IPS DF 19.7 (cell line): ENCODE measurements at regions not wholly inside any gene's neighbourhood (a gene's known extent, or its start where the extent isn't known, plus 50 kb on each side); places are given as distances from the start of the nearest gene placed in this dataset.

ENCODE experiments used
- DNase-seq: peaks from one replicate; pipeline ENCODE4 v3.0.0-alpha.2; 2013; ENCODE audit warnings: low read depth, low spot score

GRCh38 chr9:28810388-28811075, 1237.3 kb upstream of the C9orf72 start:
- DNase-seq = no peak

- DNase-seq = peak; percentile 63
Observed at GRCh38 chr9:28820741-28821140, 1247.5 kb upstream of the C9orf72 start.

- DNase-seq = peak; percentile 35
Observed at GRCh38 chr9:28821240-28821639, 1248.0 kb upstream of the C9orf72 start.

- DNase-seq = no peak
Observed at GRCh38 chr9:28824432-28824963, 1251.2 kb upstream of the C9orf72 start.

GRCh38 chr9:28832168-28832770, 1259.0 kb upstream of the C9orf72 start:
- DNase-seq = no peak

- no peak for DNase-seq
Observed at GRCh38 chr9:28834156-28834555, 1260.9 kb upstream of the C9orf72 start.

GRCh38 chr9:28839778-28840430, 1266.6 kb upstream of the C9orf72 start:
- DNase-seq = no peak

- DNase-seq = no peak
Observed at GRCh38 chr9:28841775-28842174, 1268.5 kb upstream of the C9orf72 start.

GRCh38 chr9:28847331-28847730, 1274.0 kb upstream of the C9orf72 start:
- no peak for DNase-seq

- no peak for DNase-seq
Observed at GRCh38 chr9:28848671-28849070, 1275.4 kb upstream of the C9orf72 start.

GRCh38 chr9:28853477-28853876, 1280.2 kb upstream of the C9orf72 start:
- no peak for DNase-seq

- no peak for DNase-seq
Observed at GRCh38 chr9:28866951-28867350, 1293.7 kb upstream of the C9orf72 start.

- no peak for DNase-seq
Observed at GRCh38 chr9:28868228-28868990, 1295.1 kb upstream of the C9orf72 start.

- no peak for DNase-seq
Observed at GRCh38 chr9:28882529-28882928, 1309.2 kb upstream of the C9orf72 start.

- DNase-seq = no peak
Observed at GRCh38 chr9:28883234-28883633, 1310.0 kb upstream of the C9orf72 start.

GRCh38 chr9:28887188-28887884, 1314.1 kb upstream of the C9orf72 start:
- DNase-seq = no peak

GRCh38 chr9:28888806-28889205, 1315.5 kb upstream of the C9orf72 start:
- DNase-seq = no peak

- DNase-seq = no peak
Observed at GRCh38 chr9:28892538-28892937, 1319.3 kb upstream of the C9orf72 start.

- no peak for DNase-seq
Observed at GRCh38 chr9:28899267-28899666, 1326.0 kb upstream of the C9orf72 start.

- DNase-seq = no peak
Observed at GRCh38 chr9:28899926-28900325, 1326.6 kb upstream of the C9orf72 start.

- no peak for DNase-seq
Observed at GRCh38 chr9:28900406-28900805, 1327.1 kb upstream of the C9orf72 start.
